Osteoblast (primary cell): ENCODE measurements at regions not wholly inside any gene's neighbourhood (a gene's known extent, or its start where the extent isn't known, plus 50 kb on each side); places are given as distances from the start of the nearest gene placed in this dataset.

Experiments
- DNase-seq: peaks from one replicate; pipeline ENCODE4 v3.0.0; 2011; ENCODE audit warnings: low spot score, mixed read lengths; ENCODE audit not compliant: insufficient read length; ENCODE audit errors: missing footprints
- H2AFZ ChIP-seq: 2 replicates; pipeline ENCODE4 v1.6.0; 2011; ENCODE audit warnings: mild to moderate bottlenecking, low read length
- H3K27ac ChIP-seq: 2 replicates; pipeline ENCODE4 v1.5.1; 2011; ENCODE audit warnings: mild to moderate bottlenecking, low read depth, low read length, moderate library complexity
- H3K27me3 ChIP-seq: 2 replicates; pipeline ENCODE4 v1.6.0; 2012; ENCODE audit warnings: mild to moderate bottlenecking, control low read depth, inconsistent platforms, low read length, moderate library complexity; ENCODE audit not compliant: insufficient read depth
- H3K36me3 ChIP-seq: 2 replicates; pipeline ENCODE4 v1.5.1; 2011; ENCODE audit warnings: mild to moderate bottlenecking, low read length, control low read depth, moderate library complexity; ENCODE audit not compliant: insufficient read depth
- H3K4me1 ChIP-seq: 2 replicates; pipeline ENCODE4 v1.5.1; 2011; ENCODE audit warnings: mild to moderate bottlenecking, low read length, control low read depth, moderate library complexity; ENCODE audit not compliant: insufficient read depth
- H3K4me2 ChIP-seq: 2 replicates; pipeline ENCODE4 v1.6.0; 2011; ENCODE audit warnings: mild to moderate bottlenecking, low read length; ENCODE audit not compliant: insufficient read depth
- H3K4me3 ChIP-seq: fragments of 200-600 bp; sonication (generic); 3 replicates; pipeline ENCODE4 v1.5.1; 2012; ENCODE audit warnings: mild to moderate bottlenecking, low read length, inconsistent platforms; ENCODE audit not compliant: insufficient read depth
- H3K79me2 ChIP-seq: 2 replicates; pipeline ENCODE4 v1.6.0; 2012; ENCODE audit warnings: mild to moderate bottlenecking, low read length, control low read depth, inconsistent platforms; ENCODE audit not compliant: insufficient read depth
- H3K9me3 ChIP-seq: 2 replicates; pipeline ENCODE4 v1.5.1; 2011; ENCODE audit warnings: low read depth, low read length, control low read depth
- H4K20me1 ChIP-seq: 2 replicates; pipeline ENCODE4 v1.6.0; 2012; ENCODE audit warnings: mild to moderate bottlenecking, low read length, control low read depth; ENCODE audit not compliant: insufficient read depth
- CTCF ChIP-seq: IDR thresholded peaks from 2 replicates; pipeline ENCODE4 v1.5.1; 2011; ENCODE audit warnings: mild to moderate bottlenecking, low read depth, low read length, moderate library complexity; ENCODE audit errors: extremely low read depth

GRCh38 chr10:121403527-121403926 lies 194.7 kb downstream of the FGFR2 start:
- Histone ChIP-seq H3K4me3 (no peak overlapping the region), H3K27ac (no peak overlapping the region), H3K27me3 (no peaks in the 10 kb centered on the region), H3K4me2 (no peak overlapping the region), H3K9me3 (no peaks in the 10 kb centered on the region), H3K4me1 (no peaks in the 10 kb centered on the region), H3K36me3 (no peaks in the 10 kb centered on the region), H2AFZ (no peak overlapping the region), H3K79me2 (no peaks in the 10 kb centered on the region), H4K20me1 (no peaks in the 10 kb centered on the region)
- no peak for TF ChIP-seq CTCF
- DNase-seq, result no peak

- Histone ChIP-seq H4K20me1 (no peaks in the 10 kb centered on the region), H3K4me3 (no peak overlapping the region), H3K4me1 (no peaks in the 10 kb centered on the region), H3K4me2 (no peak overlapping the region), H3K27ac (no peak overlapping the region), H3K79me2 (no peaks in the 10 kb centered on the region), H3K36me3 (no peaks in the 10 kb centered on the region), H3K9me3 (no peaks in the 10 kb centered on the region), H2AFZ (no peak overlapping the region), H3K27me3 (no peaks in the 10 kb centered on the region)
- TF ChIP-seq CTCF, result no peak
- DNase-seq, result no peak
Measured at GRCh38 chr10:121404611-121405010, 193.6 kb downstream of the FGFR2 start.

GRCh38 chr10:121405096-121405495 lies 193.1 kb downstream of the FGFR2 start:
- DNase-seq, result peak; percentile 54
- H2AFZ ChIP-seq, result no peak overlapping the region
- H3K4me3 ChIP-seq, result no peak overlapping the region
- H3K27ac ChIP-seq, result no peak overlapping the region
- no peaks in the 10 kb centered on the region for H3K4me1 ChIP-seq
- H3K79me2 ChIP-seq, result no peaks in the 10 kb centered on the region
- no peaks in the 10 kb centered on the region for H4K20me1 ChIP-seq
- no peaks in the 10 kb centered on the region for H3K36me3 ChIP-seq
- H3K27me3 ChIP-seq, result no peaks in the 10 kb centered on the region
- no peak overlapping the region for H3K4me2 ChIP-seq
- TF ChIP-seq CTCF, result no peak
- no peaks in the 10 kb centered on the region for H3K9me3 ChIP-seq

- no peaks in the 10 kb centered on the region for H3K9me3 ChIP-seq
- no peak overlapping the region for H3K27ac ChIP-seq
- TF ChIP-seq CTCF, result no peak
- H3K4me2 ChIP-seq, result no peak overlapping the region
- H3K4me1 ChIP-seq, result no peaks in the 10 kb centered on the region
- no peaks in the 10 kb centered on the region for H4K20me1 ChIP-seq
- no peaks in the 10 kb centered on the region for H3K79me2 ChIP-seq
- no peak overlapping the region for H3K4me3 ChIP-seq
- no peaks in the 10 kb centered on the region for H3K27me3 ChIP-seq
- no peak for DNase-seq
- no peak overlapping the region for H2AFZ ChIP-seq
- no peaks in the 10 kb centered on the region for H3K36me3 ChIP-seq
Measured at GRCh38 chr10:121405549-121405948, 192.7 kb downstream of the FGFR2 start.
